ENCODE measurements at regions not wholly inside any gene's neighbourhood (a gene's known extent, or its start where the extent isn't known, plus 50 kb on each side); places are given as distances from the start of the nearest gene placed in this dataset.
A peak's percentile ranks its signal among the peaks of the same experiment; 100 is the strongest.

GRCh38 chr6:105810105-105810921 is 275.8 kb upstream of the PRDM1 start:
- peak; percentile 84 for DNase-seq

DNA sequence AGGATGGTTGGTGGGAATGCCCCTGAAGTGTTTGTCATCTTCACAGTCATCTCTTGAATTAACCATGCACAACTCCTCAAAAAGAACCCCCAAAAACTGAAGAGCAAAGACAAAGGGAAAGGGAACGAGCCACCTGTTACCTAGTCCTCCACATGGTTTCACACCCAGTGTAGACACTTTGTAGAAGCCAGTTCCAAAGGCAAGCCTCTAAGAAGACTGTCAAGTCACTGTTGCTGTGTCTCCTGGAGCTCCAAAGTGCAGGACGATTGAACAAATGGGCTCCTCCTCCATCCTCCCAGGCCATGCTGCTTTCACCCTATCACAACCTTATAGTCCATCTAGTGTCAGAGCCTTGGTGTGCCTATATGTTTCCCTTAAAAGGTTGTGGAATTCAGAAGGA is 277.6 kb upstream of the PRDM1 start:
- no peak for DNase-seq

DNA sequence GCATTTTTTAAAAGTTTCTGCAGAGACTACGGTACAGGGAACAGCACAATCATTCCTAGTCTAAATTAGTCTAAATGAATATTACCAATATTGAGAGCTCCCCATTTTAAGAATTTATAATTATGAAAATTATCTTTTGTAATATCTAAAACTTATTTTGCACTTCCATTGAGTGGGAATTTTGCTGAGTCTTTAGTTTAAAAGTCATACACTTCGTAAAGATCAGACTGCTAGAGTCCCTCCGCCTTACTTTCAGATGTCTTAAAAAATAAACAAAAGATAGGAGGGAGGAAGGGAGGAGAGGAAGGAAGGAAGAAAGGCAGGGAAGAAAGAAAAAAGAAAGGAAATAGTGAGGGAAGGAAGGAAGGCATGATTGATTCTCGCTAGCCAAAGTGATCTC is 278.2 kb upstream of the PRDM1 start:
- DNase-seq, result no peak

GRCh38 chr6:105806486-105806920 is 279.6 kb upstream of the PRDM1 start:
- no peak for DNase-seq

DNA sequence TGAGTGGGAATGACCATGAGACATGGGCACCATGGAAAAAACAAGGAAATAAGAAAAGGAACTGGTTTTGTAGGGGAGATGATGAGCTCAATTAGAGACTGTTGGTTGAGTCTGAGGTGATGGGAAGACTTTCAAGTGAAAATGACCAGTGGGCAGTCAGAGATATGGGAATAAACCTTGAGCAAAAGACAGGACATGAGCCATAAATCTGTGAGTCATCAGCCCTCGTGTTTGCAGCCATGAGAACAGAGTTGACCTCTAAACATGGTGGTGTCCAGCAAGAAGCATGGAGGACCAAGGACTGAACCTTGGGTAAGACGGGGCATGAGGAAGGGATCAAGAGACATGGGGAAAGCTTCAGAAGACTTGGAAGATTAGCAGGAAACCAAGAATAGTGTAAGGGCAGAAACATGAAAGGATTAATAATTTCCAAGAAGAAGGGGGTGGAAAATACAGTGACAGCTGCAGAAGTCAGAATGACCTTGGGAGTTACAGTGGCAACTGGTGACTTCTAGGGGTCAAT is 280.6 kb upstream of the PRDM1 start:
- no peak for DNase-seq

DNA sequence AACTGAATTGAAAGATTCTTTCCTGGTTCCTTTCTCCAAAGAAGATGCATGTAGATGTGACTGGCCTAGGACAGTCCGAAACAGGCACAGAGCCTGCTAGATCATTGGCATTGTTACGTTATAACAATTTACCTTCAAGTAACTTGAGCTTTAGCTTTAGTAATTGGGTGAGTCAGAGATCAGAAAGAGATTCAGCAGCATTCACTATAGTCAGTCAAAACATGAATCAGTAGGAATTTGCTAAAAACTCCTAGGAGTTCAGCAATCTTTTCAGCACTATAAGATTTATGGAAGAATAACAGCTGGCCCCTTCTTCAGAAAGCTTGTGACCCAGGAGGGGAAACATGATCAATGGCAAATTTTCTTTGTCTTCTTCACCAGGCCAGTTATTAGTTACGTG is 281.7 kb upstream of the PRDM1 start:
- DNase-seq, result no peak

GRCh38 chr6:105804000-105804399 is 282.1 kb upstream of the PRDM1 start:
- DNase-seq, result no peak

DNA sequence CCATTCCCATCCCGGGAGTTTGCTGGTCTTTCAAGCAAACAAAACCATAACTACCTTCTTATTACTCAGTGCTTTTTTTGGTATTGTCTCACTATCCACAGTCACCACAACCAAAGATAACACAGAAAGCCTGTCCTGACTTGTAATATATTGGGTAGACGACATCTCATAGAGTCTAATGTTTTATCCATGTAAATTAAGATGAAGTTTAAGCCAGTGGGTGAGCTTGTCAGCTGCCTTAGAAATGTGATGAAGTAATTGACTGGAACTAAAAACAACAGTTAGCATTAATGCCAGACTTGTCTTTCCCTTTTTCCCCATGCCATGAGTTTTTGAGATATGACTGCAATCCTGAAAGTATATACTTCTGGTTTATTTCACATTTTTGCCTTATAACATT is 282.7 kb upstream of the PRDM1 start:
- DNase-seq, result no peak

GRCh38 chr6:105802703-105803102 is 283.4 kb upstream of the PRDM1 start:
- no peak for DNase-seq

- DNase-seq, result no peak
Observed at GRCh38 chr6:105800871-105801270, 285.3 kb upstream of the PRDM1 start.

DNA sequence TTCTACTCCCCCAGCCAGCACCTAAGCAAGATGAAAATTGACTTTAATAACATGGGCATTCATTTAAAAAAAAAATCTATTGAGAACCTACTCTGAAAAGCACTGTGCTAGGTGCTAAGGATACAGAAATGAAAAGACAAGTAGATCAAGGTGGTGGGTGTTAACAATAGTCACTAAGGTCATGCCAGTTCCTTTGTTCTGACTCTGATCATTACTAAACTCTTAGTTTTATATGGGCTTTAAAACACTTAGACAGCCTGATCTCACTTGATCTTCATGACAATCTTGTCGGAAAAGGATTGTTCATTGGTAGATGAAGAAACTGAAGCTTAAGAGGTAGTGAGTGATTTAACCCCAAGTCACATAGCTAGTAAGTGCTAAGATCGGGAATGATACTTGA is 285.7 kb upstream of the PRDM1 start:
- no peak for DNase-seq

- peak; percentile 49 for DNase-seq
Observed at GRCh38 chr6:105799056-105799455, 287.1 kb upstream of the PRDM1 start.

DNA sequence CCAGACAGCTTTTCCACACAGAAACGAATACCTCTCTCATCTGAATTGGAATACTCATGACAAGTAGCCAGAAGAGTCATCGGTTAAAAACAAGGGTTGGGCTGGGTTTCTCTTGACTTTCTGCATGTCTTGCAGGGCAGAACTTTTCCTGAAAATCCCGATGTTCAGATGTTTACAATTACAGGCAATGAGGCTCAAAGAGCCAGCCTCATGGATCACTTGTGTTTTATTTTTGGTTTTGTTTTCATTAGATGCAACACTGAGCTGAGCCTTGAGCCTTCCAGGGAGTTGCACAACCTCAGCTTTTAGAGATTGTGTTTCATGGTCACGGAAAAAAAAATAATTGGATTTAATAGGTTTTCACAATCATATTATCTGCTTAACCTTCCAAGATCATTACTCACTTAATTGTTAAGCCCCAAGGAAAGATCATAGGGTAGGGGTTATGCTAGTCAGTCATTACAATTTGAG is 288.1 kb upstream of the PRDM1 start:
- DNase-seq, result no peak

DNA sequence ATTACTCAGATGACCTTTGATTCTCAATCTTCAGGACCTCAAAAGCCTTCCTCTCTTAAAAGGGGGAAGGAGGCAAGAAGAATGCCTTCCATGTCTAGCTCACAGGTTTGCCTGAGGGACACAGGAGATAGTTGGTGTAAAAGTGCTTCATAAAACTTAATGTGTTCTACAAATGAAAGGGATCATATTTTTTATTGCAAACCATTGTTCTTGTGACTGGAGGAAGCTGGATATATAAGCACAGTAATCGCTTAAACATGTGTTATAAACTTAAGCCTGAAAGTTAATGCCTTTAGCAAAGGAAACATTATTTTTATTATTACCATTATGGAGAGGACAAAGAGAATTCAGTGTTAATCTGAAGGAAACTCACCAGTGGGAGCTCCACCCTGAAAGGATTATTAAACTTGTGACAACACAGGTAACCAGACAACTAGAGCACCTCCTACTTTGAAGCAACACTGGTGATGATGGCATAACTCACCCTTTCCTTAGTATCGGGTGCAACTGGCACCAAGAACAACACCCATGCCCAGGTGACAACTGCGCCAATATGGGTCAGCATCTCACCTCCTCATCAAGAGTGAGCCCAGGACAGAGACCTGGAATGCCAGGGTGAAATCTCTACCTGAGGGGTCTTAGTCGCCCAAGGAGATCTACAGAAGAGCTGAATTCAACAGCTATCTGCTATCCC is 288.7 kb upstream of the PRDM1 start:
- DNase-seq, result no peak

DNA sequence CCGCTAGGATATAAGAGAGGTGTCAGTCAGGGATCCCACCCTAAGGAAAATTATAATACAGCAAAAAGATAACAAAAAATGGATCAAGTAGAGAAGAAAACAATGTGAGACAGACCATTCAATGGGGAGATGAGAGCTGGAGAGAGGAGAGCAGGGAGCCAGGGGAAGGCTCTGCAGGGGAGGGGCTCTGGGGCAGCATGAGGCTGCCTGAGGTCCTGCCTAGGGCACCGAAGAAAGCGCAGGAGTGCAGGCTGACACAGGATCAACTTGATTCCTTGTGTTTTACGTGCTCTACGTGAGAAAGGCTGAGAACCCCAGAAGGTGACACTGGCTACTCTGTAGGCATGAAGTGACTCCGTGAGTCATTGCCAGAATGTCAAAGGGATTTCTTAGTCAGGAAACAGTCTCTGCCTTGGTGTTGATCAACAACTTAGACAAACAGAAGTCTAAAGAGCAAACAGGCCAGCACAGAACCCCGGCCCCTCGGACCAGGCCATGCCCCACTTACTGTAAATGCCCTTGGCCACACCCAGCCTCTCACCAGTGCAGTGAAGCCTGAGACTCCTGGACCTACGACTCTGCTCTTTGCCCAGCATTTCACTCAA is 290.1 kb upstream of the PRDM1 start:
- DNase-seq, result no peak

DNA sequence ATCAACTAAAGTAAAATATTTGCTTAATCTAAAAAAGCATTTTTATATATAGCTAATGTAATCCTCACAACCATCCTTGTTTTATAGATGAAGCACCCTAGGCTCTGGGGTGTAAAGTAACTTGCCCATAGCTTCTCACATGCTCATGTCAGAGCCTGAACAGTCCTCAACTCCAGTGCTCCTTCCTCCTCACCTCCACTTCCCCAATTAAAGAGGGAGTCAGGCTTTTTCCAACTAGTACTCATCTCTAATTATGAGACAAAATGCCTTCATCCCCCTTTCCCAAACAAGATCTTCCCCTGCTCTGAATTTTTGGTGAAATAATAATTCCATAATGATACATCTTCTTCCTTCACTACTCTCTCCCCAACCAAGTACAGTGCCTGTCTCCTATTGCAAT is 290.8 kb upstream of the PRDM1 start:
- no peak for DNase-seq

GRCh38 chr6:105794870-105795269 is 291.3 kb upstream of the PRDM1 start:
- no peak for DNase-seq

GRCh38 chr6:105794239-105794638 is 291.9 kb upstream of the PRDM1 start:
- DNase-seq, result peak; percentile 85

DNA sequence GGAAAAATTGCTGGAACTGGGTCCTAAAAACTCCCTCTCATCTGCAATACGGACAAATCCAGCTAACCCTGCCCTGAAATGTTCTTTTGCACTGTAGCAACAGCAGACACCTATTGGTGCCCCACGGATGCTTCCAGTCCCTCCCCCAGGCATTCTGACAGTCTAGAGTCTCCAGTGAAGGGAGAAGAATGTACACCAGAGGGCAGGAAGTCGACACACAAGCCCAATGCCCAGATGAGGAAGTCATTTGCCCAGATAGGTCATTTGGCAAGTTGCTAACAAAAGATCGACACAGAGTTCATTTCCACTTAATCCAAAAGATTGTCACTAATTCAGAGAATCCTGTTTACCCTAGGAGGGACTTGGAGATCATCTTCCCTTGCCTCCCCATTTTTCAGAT is 293.0 kb upstream of the PRDM1 start:
- peak; percentile 84 for DNase-seq

DNA sequence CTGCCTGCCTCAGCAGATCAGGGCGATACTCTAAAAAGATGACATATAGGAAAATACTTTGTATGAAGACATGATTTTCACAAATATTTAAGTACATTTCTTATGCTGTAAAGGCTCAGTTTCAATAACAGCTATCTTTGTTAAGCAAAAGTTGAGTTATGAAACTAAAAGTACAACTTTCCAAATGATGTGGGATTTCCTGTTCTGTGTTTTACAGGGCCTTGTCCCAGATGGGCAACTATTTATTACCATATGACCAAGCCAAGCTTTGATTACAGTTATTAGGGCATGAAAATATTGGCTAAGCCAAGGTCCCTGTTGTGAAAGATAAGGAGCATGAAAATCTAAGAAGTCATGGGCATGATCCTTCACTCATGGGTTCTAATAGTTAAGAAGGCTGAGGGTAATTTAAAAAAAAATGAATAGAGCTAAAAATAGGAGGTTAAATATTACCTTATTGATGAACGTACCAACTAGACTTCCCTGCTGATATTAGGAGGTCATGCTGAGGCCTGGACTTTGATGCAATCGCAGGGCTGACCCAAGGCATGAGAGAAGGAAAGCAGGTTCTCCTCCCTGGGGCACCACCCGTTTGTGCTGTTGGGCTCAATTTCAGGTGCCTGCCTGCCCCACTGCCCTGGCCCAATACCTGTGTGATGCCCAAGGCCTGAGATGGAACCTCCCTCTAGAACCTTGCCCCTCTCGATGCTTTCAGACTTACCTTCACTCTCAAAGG is 294.4 kb upstream of the PRDM1 start:
- peak; percentile 56 for DNase-seq

DNA sequence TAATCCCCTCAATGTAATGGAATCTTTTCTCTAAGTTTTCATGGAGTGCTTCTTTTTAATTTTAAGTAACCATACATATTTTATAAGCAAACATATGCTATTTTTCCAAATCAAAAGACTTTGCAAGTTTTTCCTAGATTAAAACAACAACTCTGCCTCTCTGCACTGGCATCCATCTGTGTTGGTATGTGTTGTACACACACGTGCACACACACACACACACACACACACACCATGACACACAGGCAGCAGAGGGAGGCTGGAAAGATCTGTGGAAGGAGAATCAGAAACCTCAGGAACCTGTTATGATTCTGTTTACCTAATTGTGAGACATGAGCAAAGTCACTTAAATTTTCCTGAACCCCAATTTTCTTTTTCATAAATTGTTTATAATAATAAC is 295.0 kb upstream of the PRDM1 start:
- no peak for DNase-seq

GRCh38 chr6:105790635-105791034 is 295.5 kb upstream of the PRDM1 start:
- no peak for DNase-seq

DNA sequence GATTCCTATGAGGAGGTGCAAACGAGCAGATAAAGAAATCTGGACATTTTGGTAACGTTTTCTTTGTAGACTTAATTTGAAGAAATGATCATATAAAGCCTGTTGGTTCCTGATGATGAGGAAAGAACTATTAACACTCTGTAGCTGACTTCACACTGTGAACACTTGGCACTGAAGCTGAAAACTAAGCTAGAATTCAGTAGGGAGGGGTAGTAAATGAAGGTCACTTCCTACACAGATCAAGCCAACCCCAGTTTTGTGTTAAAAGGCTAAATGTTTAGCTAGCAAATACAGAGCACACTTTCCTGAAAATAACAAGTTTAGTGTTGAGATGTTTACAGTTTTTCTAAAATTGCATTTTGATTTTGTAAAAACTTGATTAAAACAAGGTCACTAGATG is 296.2 kb upstream of the PRDM1 start:
- DNase-seq, result no peak
